Coronary artery (tissue), 2 donors: ENCODE measurements at regions not wholly inside any gene's neighbourhood (a gene's known extent, or its start where the extent isn't known, plus 50 kb on each side); places are given as distances from the start of the nearest gene placed in this dataset.

Source experiments
- DNase-seq: peaks from one replicate; pipeline ENCODE4 v3.0.0-alpha.2; 2017; ENCODE audit warnings: low spot score
- H3K27ac ChIP-seq, 2 donors: fragments of 200-600 bp; sonication (generic); one replicate each; pipeline ENCODE4 v1.5.1; 2016 to 2019
- H3K4me3 ChIP-seq: fragments of 200-600 bp; sonication (generic); 2 replicates; pipeline ENCODE4 v1.5.1; 2016; ENCODE audit warnings: mild to moderate bottlenecking, moderate library complexity
- TF ChIP-seq, protein P1 (sequence below): fragments of 200-600 bp; sonication (generic); IDR thresholded peaks from one replicate; pipeline ENCODE4 v1.5.1; 2019; ENCODE audit warnings: antibody characterized with exemption

DNA sequence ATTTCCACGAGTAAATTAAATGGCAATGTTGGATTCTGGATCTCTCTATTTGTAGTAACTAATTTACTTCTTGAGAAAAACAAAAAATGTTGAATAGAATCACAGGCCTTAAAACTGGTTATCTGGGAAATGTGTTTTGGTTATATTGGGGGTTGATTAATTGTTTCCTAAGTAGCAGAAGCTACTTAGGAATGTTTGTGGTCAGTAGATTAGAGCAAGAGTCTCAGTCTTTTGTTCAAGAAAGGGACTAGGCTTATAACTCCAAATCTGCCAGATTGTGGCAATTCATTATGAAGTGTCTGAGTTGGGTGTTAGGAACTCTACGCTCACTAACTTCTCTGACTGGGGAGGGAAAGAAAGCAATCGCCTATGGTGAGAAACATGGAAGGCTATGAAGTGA, 244.3 kb upstream of the PHYHIPL start:
- no peak overlapping the region for H3K27ac ChIP-seq
- TF ChIP-seq, protein P1, sequence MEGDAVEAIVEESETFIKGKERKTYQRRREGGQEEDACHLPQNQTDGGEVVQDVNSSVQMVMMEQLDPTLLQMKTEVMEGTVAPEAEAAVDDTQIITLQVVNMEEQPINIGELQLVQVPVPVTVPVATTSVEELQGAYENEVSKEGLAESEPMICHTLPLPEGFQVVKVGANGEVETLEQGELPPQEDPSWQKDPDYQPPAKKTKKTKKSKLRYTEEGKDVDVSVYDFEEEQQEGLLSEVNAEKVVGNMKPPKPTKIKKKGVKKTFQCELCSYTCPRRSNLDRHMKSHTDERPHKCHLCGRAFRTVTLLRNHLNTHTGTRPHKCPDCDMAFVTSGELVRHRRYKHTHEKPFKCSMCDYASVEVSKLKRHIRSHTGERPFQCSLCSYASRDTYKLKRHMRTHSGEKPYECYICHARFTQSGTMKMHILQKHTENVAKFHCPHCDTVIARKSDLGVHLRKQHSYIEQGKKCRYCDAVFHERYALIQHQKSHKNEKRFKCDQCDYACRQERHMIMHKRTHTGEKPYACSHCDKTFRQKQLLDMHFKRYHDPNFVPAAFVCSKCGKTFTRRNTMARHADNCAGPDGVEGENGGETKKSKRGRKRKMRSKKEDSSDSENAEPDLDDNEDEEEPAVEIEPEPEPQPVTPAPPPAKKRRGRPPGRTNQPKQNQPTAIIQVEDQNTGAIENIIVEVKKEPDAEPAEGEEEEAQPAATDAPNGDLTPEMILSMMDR = no peak
- DNase-seq = no peak
- no peak overlapping the region for H3K4me3 ChIP-seq

GRCh38 chr10:58932577-58933314, 243.7 kb upstream of the PHYHIPL start:
- TF ChIP-seq, protein P1 = no peak
- H3K4me3 ChIP-seq = no peak overlapping the region
- no peak overlapping the region for H3K27ac ChIP-seq
- DNase-seq = no peak

GRCh38 chr10:58936364-58936763, 240.1 kb upstream of the PHYHIPL start:
- no peak for DNase-seq
- Histone ChIP-seq H3K27ac (no peak overlapping the region), H3K4me3 (no peak overlapping the region)
- TF ChIP-seq, protein P1 = no peak

- no peak overlapping the region for H3K4me3 ChIP-seq
- no peak overlapping the region for H3K27ac ChIP-seq
- DNase-seq = no peak
- TF ChIP-seq, protein P1 = no peak
Observed at GRCh38 chr10:58937423-58937822, 239.0 kb upstream of the PHYHIPL start.

GRCh38 chr10:58942724-58943123, 233.7 kb upstream of the PHYHIPL start:
- no peak overlapping the region for H3K27ac ChIP-seq
- no peak overlapping the region for H3K4me3 ChIP-seq
- no peak for DNase-seq
- TF ChIP-seq, protein P1 = no peak

DNA sequence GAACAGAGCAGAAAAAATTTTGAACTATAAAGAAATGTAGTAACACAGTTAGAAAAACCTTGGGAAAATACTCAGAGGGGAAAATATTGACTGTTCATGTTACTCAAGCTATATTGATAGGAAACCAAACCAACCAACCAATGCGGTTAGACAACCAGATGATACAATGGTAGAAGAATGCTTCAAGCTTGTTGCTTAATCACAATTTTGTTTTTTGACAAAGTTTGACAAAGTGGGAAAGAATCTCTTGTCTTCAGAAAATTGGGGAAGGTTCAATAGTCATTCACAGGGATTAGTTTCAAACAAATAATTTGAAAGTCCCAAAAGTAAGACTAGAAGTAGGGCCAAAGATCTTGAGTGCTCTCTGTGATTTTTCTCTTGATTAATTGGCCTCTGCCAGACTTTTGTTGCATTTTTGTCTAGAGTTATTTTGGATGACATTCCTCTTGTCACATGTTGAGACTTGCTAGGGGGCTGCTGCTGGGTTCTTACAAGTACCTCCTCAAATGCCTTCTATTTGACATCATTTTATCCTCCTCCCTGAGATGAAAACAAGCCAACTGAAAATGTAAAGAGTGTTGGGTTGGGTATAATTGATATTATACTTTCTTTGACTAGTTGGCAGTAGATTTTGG, 233.1 kb upstream of the PHYHIPL start:
- no peak for DNase-seq
- TF ChIP-seq, protein P1 = no peak
- Histone ChIP-seq H3K4me3 (no peak overlapping the region), H3K27ac (peak overlapping the region in 1 of 2 donors; percentile 18)

DNA sequence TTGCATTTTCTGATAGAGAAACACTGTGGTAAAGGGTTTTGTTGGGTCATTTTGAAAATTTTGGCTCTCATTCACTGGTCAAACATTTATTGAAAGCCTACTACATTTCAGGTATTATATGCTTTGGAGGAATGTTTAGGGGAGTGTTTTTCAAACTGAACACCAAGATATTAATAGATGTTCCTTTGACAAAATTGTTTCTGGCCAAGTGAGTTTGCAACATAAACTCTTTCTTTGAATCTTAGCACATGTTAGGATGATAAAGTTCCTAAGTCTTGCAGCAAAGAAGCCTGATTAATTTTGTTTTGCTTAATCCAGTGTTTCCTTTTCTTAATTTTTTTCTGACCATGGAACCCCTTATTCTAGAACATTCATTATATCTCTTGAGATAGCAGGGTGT, 232.5 kb upstream of the PHYHIPL start:
- no peak for DNase-seq
- Histone ChIP-seq H3K27ac (peak overlapping the region in 1 of 2 donors; percentile 18), H3K4me3 (no peak overlapping the region)
- TF ChIP-seq, protein P1 = no peak
